HAP-1 (cell line): ENCODE measurements at regions not wholly inside any gene's neighbourhood (a gene's known extent, or its start where the extent isn't known, plus 50 kb on each side); places are given as distances from the start of the nearest gene placed in this dataset.
"Not testable (repeated sequence)": the region's sequence is repeated elsewhere in the genome, so short reads cannot be mapped to it uniquely, and the experiment has no call there.

Experiments
- DNase-seq, 2 experiments: peaks; one replicate each; pipeline ENCODE4 v3.0.0-alpha.2; 2016 to 2020; ENCODE audit warnings: low spot score in 2 of 2
- H3K27me3 ChIP-seq: fragments of 250-450 bp; sonication (Bioruptor Pico); 2 replicates; pipeline ENCODE4 v1.5.1; 2020; ENCODE audit warnings: low read depth, mild to moderate bottlenecking, moderate library complexity
- H3K36me3 ChIP-seq: fragments of 250-450 bp; sonication (Bioruptor Pico); replicated peaks from 2 replicates; pipeline ENCODE4 v1.5.1; 2020; ENCODE audit warnings: mild to moderate bottlenecking
- H3K4me1 ChIP-seq: fragments of 250-450 bp; sonication (Bioruptor Pico); 2 replicates; pipeline ENCODE4 v1.5.1; 2020; ENCODE audit warnings: mild to moderate bottlenecking
- H3K4me3 ChIP-seq: fragments of 250-450 bp; sonication (Bioruptor Pico); 2 replicates; pipeline ENCODE4 v1.5.1; 2020; ENCODE audit warnings: mild to moderate bottlenecking, moderate library complexity
- H3K9me3 ChIP-seq: fragments of 250-450 bp; sonication (Bioruptor Pico); 2 replicates; pipeline ENCODE4 v1.5.1; 2020; ENCODE audit warnings: mild to moderate bottlenecking, moderate library complexity
- in situ Hi-C: fragments of 300-500 bp; cut with MboI; formaldehyde crosslinking; loops from 3 replicates; pipeline ENCODE4 v1.14.3; 2020; ENCODE audit warnings: low sequenced_read_pairs, inconsistent platforms, mixed read lengths

DNA sequence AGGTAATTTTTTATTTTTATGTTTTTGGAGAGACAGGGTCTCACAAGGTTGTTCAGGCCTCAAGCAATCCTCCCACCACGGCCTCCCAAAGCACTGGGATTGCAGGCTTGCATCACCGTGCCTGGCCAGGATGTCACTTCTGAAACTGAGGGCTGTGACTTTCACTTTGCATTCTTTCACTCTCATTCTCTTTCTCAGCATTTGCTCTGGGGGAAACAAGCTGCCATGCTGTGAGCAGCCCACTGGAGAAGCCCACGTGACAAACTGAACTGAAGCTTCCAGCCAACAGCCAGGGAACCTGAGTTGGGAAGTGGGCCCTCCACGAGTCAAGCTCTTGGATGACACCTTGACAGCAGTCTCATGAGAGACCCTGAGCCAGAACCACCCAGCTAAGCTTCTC is 109.4 kb downstream of the C5orf15 start:
- Histone ChIP-seq H3K4me1 (no peaks in the 10 kb centered on the region), H3K9me3 (no peaks in the 10 kb centered on the region), H3K27me3 (peaks cover 3% of the 10 kb centered on the region; the same call in 1 of the 2 replicates), H3K4me3 (no peak overlapping the region), H3K36me3 (no peaks in the 10 kb centered on the region)
- DNase-seq: no peak
- in situ Hi-C loops: loop anchor here (25.0 kb wide), 1 partner anchor 747 kb away; no protein-coding TSS in a partner anchor

DNA sequence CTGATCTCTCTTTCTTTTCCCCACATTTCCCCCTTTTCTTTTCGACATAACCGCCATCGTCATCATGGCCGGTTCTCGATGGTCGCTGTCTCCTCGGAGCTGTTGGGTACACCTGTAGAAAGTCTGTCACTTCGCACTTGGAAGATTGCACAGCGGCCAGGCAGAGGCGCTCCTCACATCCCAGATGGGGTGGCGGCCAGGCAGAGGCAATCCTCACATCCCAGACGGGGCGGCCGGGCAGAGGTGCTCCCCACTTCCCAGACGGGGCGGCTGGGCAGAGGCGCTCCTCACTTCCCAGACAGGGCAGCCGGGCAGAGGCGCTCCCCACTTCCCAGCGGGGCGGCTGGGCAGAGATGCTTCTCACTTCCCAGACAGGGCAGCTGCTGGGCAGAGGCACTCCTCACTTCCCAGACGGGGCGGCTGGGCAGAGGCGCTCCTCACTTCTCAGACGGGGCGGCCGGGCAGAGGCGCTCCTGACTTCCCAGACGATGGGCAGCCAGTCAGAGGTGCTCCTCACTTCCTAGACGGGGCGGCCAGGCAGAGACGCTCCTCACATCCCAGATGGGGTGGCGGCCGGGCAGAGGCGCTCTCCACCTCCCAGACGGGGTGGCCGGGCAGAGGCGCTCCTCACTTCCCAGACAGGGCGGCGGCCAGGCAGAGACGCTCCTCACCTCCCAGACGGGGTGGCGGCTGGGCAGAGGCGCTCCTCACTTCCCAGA is 110.7 kb downstream of the C5orf15 start:
- not testable (repeated sequence) for DNase-seq, H3K4me1 ChIP-seq, H3K4me3 ChIP-seq, H3K27me3 ChIP-seq, H3K36me3 ChIP-seq, H3K9me3 ChIP-seq
- in situ Hi-C loops: loop anchor here (25.0 kb wide), 1 partner anchor 745 kb away; no protein-coding TSS in a partner anchor

DNA sequence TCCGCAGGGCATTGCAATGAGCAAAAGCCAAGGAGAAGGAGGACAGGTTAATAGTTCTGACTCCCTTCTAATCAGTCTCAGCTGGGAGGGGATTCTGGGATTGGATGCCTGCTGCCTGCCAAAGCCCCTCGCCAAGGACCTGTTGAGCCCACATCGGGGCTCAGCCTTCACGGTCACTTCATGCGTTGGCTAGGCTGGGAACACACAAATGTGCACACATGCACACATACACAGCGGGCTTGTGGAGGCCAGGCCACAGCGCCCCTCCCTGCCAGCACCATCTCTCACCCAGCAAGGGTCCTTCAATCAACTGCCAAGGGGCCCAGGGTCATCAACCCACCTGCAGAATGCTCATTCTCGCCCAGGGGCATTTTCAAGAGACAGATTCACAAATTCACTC is 113.9 kb downstream of the C5orf15 start:
- H3K27me3 ChIP-seq: peaks cover 3% of the 10 kb centered on the region; the same call in 1 of the 2 replicates
- no peak for DNase-seq
- in situ Hi-C loops: loop anchor here (25.0 kb wide), 1 partner anchor 742 kb away; no protein-coding TSS in a partner anchor
- no peaks in the 10 kb centered on the region for H3K9me3 ChIP-seq
- H3K4me1 ChIP-seq: no peaks in the 10 kb centered on the region
- no peaks in the 10 kb centered on the region for H3K36me3 ChIP-seq
- no peak overlapping the region for H3K4me3 ChIP-seq

DNA sequence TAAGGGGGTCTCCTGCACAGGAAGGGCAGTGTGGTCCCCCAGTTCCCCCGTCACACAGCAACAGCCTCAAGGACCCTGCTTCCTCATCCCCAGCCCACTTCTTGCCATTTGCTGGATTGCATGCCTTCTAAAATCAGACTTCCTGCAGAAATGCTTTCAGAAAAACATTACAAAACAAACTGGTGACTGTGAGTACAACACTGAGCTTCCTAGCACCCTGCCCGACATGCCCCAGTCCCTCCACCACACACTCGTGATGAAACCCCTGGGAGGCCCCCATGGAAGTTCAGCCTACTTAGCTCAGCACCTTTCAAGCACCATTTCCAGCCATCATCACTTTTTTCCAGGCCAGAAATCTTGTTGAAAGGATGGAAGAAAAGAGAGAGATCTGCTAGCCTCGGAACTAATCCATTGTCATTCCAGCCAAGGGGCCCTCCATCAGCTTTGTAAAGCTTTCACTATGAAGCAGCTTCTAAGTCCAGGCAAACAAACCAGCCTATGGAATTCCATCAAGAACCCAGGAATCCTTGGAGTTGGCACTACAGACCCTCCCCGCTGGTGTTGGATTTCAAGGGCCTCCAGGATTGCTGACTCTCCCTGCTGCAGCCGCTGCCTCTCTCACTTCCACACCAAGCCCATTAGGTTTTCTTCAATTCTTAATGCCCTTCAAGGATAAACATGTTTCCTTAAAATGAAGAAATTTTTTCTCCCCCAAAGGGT is 114.6 kb downstream of the C5orf15 start:
- Histone ChIP-seq H3K27me3 (peaks cover 3% of the 10 kb centered on the region; the same call in 1 of the 2 replicates), H3K9me3 (no peaks in the 10 kb centered on the region), H3K4me3 (no peak overlapping the region), H3K36me3 (no peaks in the 10 kb centered on the region), H3K4me1 (no peaks in the 10 kb centered on the region)
- DNase-seq: no peak
- in situ Hi-C loops: loop anchor here (25.0 kb wide), 1 partner anchor 742 kb away; no protein-coding TSS in a partner anchor

DNA sequence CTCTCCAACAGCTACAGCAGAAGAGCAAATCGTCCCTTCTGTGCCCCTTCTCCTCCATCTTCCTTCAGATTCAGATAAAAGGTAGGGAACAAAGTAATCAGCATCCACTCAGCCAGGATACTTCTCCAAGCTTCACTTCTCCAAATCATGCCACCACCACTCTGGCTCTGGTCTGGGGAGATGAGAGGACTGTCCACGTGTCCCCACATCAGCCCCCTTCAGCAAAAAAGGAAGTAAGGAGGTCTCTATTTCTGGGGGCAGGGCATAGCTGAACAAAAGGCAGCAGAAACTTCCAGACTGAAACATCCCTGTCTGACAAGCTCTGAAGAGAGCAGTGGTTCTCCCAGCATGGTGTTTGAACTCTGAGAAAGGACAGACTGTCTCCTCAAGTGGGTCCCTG is 116.9 kb downstream of the C5orf15 start:
- Histone ChIP-seq H3K9me3 (no peaks in the 10 kb centered on the region), H3K4me1 (no peaks in the 10 kb centered on the region), H3K36me3 (no peaks in the 10 kb centered on the region), H3K4me3 (no peak overlapping the region), H3K27me3 (peaks cover 3% of the 10 kb centered on the region; the same call in 1 of the 2 replicates)
- DNase-seq: no peak
- in situ Hi-C loops: loop anchor here (25.0 kb wide), 1 partner anchor 739 kb away; no protein-coding TSS in a partner anchor

DNA sequence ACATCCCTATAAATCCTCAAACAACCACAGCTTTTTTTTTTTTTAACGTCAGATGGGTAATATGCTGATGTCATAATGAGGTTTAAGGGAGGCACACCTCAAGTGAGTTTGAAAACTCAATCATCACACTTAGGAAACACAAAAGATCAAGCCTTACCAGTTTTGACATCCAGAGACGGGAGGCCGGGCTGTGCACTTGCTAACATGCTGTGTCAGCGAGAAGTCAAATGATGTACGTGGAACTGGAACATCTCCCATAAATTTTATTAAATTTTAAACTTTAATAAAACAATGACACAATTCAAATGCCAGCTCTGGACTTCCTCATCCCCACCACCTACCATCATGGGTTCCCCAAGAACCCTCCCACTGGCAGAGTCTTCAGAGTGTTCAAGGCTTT is 117.6 kb downstream of the C5orf15 start:
- Histone ChIP-seq H3K36me3 (no peaks in the 10 kb centered on the region), H3K4me1 (no peaks in the 10 kb centered on the region), H3K4me3 (no peak overlapping the region), H3K27me3 (peaks cover 2% of the 10 kb centered on the region; the same call in 1 of the 2 replicates), H3K9me3 (no peaks in the 10 kb centered on the region)
- in situ Hi-C loops: loop anchor here (25.0 kb wide), 1 partner anchor 739 kb away; no protein-coding TSS in a partner anchor
- DNase-seq: no peak

DNA sequence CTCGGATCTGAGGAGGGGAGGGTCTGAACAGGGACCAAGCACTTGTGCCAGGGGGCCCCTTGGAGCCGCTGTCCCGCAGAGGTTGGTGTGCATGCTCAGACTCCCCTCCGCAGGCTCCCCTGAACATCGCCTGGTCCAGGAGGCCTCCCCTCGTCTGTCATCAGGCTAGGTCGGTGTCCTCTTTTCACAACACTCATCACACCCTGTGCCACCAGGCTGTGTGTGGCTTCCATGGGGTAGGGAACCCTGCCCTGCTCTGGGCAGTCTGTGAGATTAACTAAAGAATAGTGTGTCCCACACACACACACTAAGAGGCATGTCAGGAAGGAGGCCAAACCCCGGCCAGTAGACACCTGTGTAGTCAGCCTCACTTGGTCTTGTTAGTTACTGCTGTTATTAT is 119.3 kb downstream of the C5orf15 start:
- Histone ChIP-seq H3K36me3 (no peaks in the 10 kb centered on the region), H3K4me1 (no peaks in the 10 kb centered on the region), H3K27me3 (no peaks in the 10 kb centered on the region), H3K9me3 (no peaks in the 10 kb centered on the region), H3K4me3 (no peak overlapping the region)
- in situ Hi-C loops: no loop called here
- no peak for DNase-seq

DNA sequence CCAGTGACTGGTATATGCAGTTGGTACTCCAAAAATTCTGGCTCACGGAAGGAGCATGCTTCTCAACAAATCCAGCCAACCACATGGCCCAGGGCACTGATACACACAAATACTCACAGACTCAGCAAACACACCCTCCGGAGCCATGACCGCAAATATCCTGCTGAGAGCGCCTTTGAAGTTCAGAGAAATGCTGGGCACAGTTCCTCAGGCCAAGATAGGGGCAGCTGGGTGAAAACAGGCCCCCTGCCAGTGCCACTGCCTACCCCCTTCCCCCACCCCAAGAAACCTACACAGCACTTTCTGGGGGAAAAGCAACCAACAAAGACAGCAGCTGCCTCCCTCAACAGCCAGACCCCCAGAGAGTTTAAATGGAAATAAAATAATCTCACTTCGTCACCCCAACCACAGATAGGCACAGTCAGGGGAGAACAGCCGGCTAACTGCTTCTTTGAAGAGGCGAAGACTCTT is 120.0 kb downstream of the C5orf15 start:
- no peaks in the 10 kb centered on the region for H3K36me3 ChIP-seq
- in situ Hi-C loops: no loop called here
- H3K4me1 ChIP-seq: no peaks in the 10 kb centered on the region
- DNase-seq: no peak
- H3K9me3 ChIP-seq: no peaks in the 10 kb centered on the region
- no peak overlapping the region for H3K4me3 ChIP-seq
- no peaks in the 10 kb centered on the region for H3K27me3 ChIP-seq

DNA sequence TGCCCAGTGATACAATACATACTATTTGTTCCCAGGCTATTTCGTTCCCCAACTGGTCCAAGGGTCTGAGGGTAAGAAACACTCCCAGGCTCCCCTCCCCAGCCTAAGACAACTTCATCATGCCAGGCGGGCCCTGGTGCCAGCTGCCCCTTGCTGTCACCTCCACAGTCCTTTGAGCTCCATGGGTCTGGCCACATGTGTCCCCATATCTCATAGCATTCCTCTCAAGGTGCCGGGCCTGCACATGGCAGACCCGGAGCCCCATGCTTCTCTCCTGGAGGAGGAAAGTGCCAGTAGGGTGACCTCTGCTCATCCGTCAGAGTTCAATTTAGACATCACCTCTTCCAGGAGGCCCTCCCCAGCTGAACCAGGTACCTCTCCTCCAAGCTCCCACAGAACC is 120.5 kb downstream of the C5orf15 start:
- no peak overlapping the region for H3K4me3 ChIP-seq
- in situ Hi-C loops: no loop called here

DNA sequence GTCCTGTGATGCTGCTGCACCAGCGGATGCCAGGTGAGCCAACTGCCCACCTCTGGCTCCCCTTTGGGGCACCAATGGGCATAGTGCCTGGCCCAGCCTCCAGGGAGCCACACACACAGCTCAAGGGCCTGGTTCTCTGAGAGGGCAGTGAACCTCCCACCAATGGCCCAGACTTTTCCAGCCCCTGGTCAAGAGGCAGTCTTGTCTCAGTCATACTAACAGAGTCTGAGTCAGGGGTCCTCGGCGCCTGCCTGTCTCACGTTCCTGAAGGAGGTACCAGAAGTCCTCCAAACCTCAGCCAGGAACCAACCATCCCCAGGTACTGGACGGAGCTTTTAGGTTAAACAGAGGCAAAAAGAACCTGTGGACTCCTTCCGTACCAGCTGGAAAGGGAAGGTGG is 121.1 kb downstream of the C5orf15 start:
- Histone ChIP-seq H3K9me3 (no peaks in the 10 kb centered on the region), H3K36me3 (no peaks in the 10 kb centered on the region), H3K4me1 (no peaks in the 10 kb centered on the region), H3K4me3 (no peak overlapping the region), H3K27me3 (no peaks in the 10 kb centered on the region)
- in situ Hi-C loops: no loop called here
- no peak for DNase-seq

More for the DNA sequence above, 120.5 kb downstream of the C5orf15 start:
- H3K9me3 ChIP-seq: no peaks in the 10 kb centered on the region
- H3K27me3 ChIP-seq: no peaks in the 10 kb centered on the region
- H3K4me1 ChIP-seq: no peaks in the 10 kb centered on the region
- DNase-seq: no peak
- H3K36me3 ChIP-seq: no peaks in the 10 kb centered on the region

DNA sequence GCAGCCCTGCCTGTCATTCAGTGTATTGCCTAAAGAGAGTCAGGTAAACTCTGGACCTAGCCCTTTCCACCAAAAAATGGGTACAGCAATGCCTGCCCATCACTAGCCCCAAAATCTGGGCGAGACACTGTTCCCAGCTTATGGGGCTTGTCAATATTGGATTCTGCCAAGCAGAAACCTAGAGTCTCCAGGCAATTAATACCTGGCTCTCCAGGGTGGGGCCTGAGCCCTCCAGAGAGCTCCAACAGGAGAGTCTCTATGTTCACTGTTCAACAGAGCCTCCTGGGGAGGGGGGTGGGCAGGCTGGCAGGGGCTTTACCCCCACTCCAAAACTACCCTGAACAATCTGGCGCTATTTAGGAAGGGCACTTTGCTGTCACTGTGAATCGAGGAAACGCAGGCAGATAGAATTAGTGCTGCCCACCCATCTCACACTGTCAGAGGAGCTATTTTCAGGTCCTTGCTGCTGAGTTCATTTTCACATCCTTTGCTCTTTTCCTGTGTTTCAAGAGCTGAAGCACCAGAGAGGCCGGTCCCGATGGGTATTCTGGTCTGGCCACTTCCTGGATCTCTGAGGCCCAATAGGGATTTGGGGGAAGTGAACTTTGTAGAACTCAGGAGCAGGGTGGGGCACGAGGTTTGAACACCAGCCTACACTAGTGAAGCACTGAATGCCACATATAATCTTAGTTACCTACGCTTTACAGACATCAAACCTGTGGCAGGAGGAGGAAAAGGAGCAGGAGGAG is 121.8 kb downstream of the C5orf15 start:
- Histone ChIP-seq H3K9me3 (no peaks in the 10 kb centered on the region), H3K27me3 (no peaks in the 10 kb centered on the region), H3K4me3 (no peak overlapping the region), H3K36me3 (no peaks in the 10 kb centered on the region), H3K4me1 (no peaks in the 10 kb centered on the region)
- DNase-seq: no peak
- in situ Hi-C loops: no loop called here

DNA sequence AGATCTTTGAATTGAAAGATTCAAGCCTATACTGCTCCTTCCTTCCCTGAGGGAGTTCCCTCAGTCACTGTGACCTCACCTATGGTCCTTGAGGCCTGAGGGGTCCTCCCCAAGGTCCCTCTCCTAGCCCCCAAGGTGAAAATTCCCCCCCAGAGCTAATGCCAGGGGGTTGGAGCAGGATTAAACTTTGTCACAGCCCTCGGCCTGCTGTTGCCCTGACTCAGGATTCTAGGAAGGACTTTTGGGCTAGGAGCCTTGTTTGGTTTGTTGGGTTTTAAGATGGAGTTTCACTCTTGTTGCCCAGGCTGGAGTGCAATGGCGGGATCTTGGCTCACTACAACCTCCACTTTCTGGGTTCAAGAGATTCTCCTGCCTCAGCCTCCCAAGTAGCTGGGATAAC is 123.2 kb downstream of the C5orf15 start:
- no peaks in the 10 kb centered on the region for H3K4me1 ChIP-seq
- no peak overlapping the region for H3K4me3 ChIP-seq
- no peaks in the 10 kb centered on the region for H3K27me3 ChIP-seq
- no peak for DNase-seq
- no peaks in the 10 kb centered on the region for H3K36me3 ChIP-seq
- no peaks in the 10 kb centered on the region for H3K9me3 ChIP-seq
- in situ Hi-C loops: no loop called here

DNA sequence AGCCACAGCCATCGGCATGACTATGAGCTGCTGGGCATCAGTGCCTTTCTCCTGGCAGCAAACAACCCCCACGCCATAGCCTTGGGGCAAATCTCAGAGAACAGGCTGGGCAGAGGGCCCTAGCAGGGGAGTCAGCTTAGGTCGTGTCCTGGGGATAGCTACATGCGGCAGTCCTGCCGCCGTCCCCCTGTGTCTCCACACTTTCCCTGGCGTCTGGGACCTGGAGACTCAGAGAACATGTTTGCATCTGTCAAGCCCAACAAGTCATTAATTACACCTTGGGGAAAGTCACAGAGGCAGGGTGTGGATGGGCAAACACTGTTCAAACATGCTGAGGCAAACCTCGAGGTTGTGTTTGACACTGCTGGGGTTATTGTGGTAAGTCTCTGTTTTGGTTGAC is 123.6 kb downstream of the C5orf15 start:
- no peak for DNase-seq
- in situ Hi-C loops: no loop called here

More for the DNA sequence above, 123.6 kb downstream of the C5orf15 start:
- H3K9me3 ChIP-seq: no peaks in the 10 kb centered on the region
- H3K36me3 ChIP-seq: no peaks in the 10 kb centered on the region
- H3K4me1 ChIP-seq: no peaks in the 10 kb centered on the region
- H3K4me3 ChIP-seq: no peak overlapping the region
- no peaks in the 10 kb centered on the region for H3K27me3 ChIP-seq
